ENCODE measurements at regions not wholly inside any gene's neighbourhood (a gene's known extent, or its start where the extent isn't known, plus 50 kb on each side); places are given as distances from the start of the nearest gene placed in this dataset.

DNA sequence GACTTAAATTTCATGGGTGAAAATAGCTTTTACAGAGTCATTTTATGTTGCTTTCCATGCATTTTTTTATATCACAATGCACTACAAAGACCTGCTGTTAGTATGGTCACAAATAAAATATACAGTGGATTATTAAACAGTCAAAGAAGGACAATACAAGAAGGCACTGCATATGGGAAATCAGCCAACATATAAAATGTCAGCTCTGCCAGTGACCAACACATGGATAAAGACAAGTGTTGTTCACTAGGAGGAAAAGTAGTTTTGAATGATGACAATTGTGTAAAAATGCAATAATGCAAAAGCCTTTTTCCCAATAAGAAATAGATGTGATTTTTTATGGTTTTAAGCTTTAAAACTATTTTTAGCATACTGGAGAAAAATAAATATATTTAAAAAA, 425.3 kb upstream of the CBLB start:
- TF ChIP-seq CTCF (IDR thresholded peaks at IDR 0.05), result no peak
- no peak for TF ChIP-seq ZFX (IDR thresholded peaks at IDR 0.05; ENCODE audit: borderline replicate concordance)
- no peak overlapping the region for H3K27ac ChIP-seq

- TF ChIP-seq ZFX (IDR thresholded peaks at IDR 0.05; ENCODE audit: borderline replicate concordance) (no peak), CTCF (IDR thresholded peaks at IDR 0.05) (no peak)
- H3K27ac ChIP-seq, result no peak overlapping the region
Measured at GRCh38 chr3:106296062-106296461, 427.2 kb upstream of the CBLB start.

DNA sequence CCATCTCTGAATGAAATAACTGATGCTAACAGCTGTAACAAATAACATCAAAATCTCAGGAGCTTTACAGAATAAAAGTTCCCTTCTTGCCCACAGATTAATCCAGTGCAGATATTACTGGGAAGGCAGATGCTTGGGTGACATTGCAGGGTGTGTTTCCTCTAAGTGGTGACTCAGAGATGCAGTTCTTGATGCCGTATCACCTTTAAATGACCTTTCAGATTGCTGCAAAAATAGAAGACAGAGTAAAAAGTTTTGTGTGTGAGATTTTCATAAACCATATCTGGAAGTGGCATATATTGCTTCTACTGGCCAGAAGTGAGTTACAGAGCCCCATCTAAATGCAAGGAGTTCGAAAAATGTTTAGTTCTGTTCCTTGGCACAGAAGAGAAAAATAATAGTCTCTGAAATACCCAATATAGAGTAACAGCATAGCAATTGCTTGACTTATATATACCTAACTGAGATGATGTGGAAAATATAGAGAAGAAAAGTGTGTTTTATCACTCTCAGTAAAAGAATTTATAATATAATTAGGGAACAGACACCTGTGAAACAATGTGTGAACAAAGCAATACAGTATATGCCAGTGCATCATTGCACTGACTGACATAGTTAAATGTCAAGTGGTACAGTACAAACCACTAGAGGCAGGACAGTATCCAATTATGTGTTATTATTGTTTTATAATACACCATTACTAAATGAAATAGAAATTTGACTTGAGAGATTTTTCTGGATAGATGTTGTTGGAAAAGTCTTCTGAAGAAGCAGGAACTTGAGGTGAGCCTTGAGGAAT, 430.7 kb upstream of the CBLB start:
- H3K27ac ChIP-seq, result no peak overlapping the region
- TF ChIP-seq ZFX (IDR thresholded peaks at IDR 0.05; ENCODE audit: borderline replicate concordance), result no peak
- no peak for TF ChIP-seq CTCF (IDR thresholded peaks at IDR 0.05)

DNA sequence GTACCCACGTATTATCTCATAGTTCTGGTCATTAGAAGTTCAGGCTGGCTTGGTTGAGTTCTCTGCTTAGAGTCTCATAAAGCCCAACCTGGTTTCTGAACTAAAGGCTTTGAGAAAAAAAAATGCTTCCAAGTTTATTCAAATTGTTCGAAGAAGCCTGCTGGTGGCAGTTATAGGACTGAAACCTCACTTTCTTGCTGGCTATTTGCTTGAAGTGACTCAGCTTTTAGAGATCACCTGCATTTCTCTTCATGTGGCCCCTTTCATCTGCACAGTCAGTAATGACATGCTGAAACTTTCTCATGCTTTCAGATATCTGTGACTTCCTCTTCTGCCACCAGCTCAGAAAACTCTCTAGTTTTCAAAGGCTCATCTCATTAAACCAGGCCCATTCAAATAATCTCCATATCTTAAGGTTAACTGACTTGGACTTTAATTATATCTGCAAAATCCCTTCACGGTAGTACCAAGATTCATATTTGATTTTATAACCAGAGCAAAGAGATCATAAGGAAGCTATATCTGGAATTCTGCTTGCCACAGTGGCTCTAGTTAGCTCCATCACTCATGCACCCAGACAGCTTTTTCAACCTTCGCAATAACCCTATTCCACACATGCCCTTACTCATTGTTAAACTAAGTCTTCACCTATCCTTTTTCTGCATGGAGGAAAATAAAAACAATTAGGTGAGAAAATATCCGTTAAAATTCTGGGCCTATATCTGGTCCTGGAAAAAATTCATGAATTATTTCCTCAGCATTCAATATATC, 433.8 kb upstream of the CBLB start:
- TF ChIP-seq ZFX (IDR thresholded peaks at IDR 0.05; ENCODE audit: borderline replicate concordance), result no peak

DNA sequence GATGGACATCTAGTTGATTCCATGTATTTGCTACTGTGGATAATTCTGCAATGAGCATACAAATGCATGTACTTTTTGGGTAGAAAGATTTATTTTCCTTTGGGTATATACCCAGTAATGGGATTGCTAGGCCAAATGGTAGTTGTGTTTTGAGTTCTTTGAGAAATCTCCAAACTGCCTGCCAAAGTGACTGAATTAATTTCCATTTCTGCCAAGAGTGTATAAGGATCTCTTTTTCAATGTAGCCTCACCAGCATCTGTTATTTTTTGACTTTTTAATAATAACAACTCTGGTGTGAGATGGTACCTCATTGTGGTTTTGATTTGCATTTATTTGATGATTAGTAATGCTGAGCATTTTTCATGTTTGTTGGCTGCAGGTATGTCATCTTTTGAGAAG, 435.0 kb upstream of the CBLB start:
- H3K27ac ChIP-seq, result no peak overlapping the region
- TF ChIP-seq ZFX (IDR thresholded peaks at IDR 0.05; ENCODE audit: borderline replicate concordance) (no peak), CTCF (IDR thresholded peaks at IDR 0.05) (no peak)

More for the DNA sequence above, 433.8 kb upstream of the CBLB start:
- H3K27ac ChIP-seq, result no peak overlapping the region

- no peak for TF ChIP-seq CTCF (IDR thresholded peaks at IDR 0.05)
- TF ChIP-seq ZFX (IDR thresholded peaks at IDR 0.05; ENCODE audit: borderline replicate concordance), result no peak
- no peak overlapping the region for H3K27ac ChIP-seq
Measured at GRCh38 chr3:106305127-106305526, 436.3 kb upstream of the CBLB start.

DNA sequence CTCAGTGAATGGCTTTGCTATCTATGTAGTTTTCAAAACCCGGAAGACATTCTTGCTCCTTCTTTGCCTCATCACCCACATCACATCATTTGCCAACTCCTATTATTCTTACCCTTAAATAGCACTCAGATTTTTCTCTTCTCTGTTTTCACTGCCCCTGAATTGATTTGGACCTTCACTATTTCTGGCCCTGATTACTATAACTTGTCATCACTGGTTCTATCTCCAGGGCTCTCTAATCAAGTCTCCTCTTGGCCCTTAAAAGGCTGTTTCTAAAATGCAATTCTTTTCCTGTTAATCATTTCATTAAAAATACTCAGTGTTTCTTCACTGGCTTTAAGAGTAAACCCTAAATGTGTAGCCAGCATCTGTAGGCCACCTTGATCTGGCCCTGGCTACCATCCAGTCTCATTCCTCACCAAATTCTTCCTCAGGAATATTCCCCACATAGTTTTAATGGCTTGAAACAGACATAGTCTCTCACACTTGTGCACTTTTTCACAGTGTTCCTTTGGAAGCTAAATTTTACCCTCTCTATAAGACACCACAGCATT, 437.1 kb upstream of the CBLB start:
- TF ChIP-seq ZFX (IDR thresholded peaks at IDR 0.05; ENCODE audit: borderline replicate concordance) (no peak), CTCF (IDR thresholded peaks at IDR 0.05) (no peak)
- no peak overlapping the region for H3K27ac ChIP-seq

Measured in 22Rv1 (cell line).